ENCODE measurements at regions not wholly inside any gene's neighbourhood (a gene's known extent, or its start where the extent isn't known, plus 50 kb on each side); places are given as distances from the start of the nearest gene placed in this dataset.
"Not testable (repeated sequence)": the region's sequence is repeated elsewhere in the genome, so short reads cannot be mapped to it uniquely, and the experiment has no call there.

DNA sequence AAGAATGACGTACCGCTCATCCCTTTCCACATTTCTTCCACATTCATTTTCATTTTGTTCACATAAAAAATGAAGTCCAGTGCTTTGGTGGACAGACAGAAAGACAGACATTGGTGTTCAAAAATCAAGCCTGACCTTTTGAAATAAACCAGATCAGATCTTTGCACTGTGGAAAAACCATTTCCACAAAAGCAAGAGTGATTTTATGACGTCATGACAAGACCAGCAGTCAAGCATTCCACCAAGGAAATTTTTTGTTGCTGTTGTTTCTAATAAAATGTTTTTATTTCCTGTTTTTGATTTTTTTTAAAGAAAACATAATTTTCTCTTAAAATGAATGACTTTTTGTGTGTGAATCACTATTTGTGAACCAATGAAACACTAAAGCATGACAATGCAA, 350.0 kb downstream of the KCNJ2 start:
- no peak for DNase-seq (ENCODE audit: low spot score)

DNA sequence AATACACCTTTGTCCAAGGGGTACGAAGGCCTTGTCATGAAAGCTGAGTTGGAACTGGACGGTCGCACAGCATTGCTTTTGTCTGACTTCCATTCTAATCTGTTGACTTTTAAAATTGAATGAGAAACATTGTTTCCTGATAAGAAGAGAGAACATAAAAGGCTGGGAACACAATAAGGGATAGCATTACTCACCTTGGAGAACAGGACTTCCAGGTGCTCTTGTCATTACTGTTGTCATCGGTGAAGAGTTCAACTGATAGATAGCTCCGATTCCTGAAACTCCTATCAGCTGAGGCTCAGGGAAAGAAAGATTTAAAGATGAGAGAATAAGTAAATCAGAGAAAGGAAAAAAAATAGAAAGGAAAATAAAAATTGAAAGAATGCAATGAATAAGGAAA, 351.1 kb downstream of the KCNJ2 start:
- no peak for DNase-seq (ENCODE audit: low spot score)

- no peak for DNase-seq (ENCODE audit: low spot score)
Measured at GRCh38 chr17:70520956-70521355, 351.6 kb downstream of the KCNJ2 start.

GRCh38 chr17:70521821-70522256, 352.5 kb downstream of the KCNJ2 start:
- DNase-seq (ENCODE audit: low spot score) = no peak

DNA sequence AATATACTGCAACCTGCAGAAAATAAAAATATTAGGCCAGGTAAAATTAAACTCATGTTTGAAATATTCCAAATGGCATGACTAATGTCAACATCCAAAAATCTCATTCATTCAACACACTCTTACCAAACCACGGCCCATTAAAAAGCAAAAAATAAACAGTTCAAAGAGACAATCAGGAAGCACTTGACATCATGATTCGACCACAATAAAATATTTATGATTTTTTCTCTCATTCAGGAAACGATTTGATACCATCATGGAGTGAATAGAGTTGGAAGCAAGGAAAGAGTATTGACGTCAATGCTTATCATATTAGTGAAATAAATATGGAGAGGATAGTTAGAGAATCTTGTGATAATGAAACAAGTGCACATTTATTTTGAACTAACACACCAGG, 354.1 kb downstream of the KCNJ2 start:
- DNase-seq (ENCODE audit: low spot score) = no peak

GRCh38 chr17:70525035-70525434, 355.7 kb downstream of the KCNJ2 start:
- not testable (repeated sequence) for DNase-seq (ENCODE audit: low spot score)

- no peak for DNase-seq (ENCODE audit: low spot score)
Measured at GRCh38 chr17:70525961-70526360, 356.6 kb downstream of the KCNJ2 start.

GRCh38 chr17:70527364-70527888, 358.1 kb downstream of the KCNJ2 start:
- no peak for DNase-seq (ENCODE audit: low spot score)

DNA sequence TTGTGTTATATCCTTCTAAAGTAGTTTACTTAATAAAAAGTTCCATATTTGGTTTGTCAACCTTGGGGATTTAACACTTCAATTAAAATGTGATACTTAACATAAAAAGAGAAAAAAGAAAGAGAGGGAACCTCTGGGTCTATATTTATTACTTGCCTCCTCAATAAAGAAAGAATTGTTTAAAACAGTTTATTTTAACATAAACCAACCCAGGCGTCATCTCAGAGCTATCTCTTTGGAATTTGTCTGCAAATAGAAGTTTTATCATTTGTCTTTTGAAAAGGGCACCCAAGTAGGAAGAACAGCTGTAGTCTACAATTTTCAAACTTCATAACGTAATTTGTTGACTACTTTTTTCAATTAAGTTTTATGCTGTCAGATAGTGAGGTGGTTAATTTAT, 364.1 kb downstream of the KCNJ2 start:
- no peak for DNase-seq (ENCODE audit: low spot score)

GRCh38 chr17:70535986-70536385, 366.7 kb downstream of the KCNJ2 start:
- DNase-seq (ENCODE audit: low spot score) = no peak

- no peak for DNase-seq (ENCODE audit: low spot score)
Measured at GRCh38 chr17:70539132-70539924, 370.0 kb downstream of the KCNJ2 start.

- DNase-seq (ENCODE audit: low spot score) = no peak
Measured at GRCh38 chr17:70542876-70543275, 373.5 kb downstream of the KCNJ2 start.

DNA sequence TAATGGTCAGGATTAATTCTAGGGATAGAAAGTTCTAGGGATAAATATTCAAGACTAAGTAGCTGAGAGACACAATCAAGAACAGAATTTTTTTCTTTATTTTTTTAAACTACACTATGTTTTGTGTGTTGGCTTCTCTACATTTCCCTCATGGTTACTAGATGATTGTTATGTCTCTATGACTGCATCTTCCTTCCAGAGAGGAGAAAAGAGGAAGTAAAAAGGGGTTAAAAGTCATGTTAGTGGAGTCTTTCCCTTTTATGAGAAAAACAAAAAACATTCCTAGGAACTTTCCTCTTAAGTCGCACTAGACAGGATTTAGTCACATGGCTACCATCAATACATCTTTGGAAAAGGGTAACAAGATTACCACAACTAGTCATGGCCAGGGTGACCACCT, 375.0 kb downstream of the KCNJ2 start:
- no peak for DNase-seq (ENCODE audit: low spot score)

GRCh38 chr17:70552230-70552981, 383.1 kb downstream of the KCNJ2 start:
- DNase-seq (ENCODE audit: low spot score) = peak; percentile 40

- DNase-seq (ENCODE audit: low spot score) = no peak
Measured at GRCh38 chr17:70552982-70553334, 383.6 kb downstream of the KCNJ2 start.

- no peak for DNase-seq (ENCODE audit: low spot score)
Measured at GRCh38 chr17:70555723-70556122, 386.4 kb downstream of the KCNJ2 start.

- no peak for DNase-seq (ENCODE audit: low spot score)
Measured at GRCh38 chr17:70558821-70559220, 389.5 kb downstream of the KCNJ2 start.

DNA sequence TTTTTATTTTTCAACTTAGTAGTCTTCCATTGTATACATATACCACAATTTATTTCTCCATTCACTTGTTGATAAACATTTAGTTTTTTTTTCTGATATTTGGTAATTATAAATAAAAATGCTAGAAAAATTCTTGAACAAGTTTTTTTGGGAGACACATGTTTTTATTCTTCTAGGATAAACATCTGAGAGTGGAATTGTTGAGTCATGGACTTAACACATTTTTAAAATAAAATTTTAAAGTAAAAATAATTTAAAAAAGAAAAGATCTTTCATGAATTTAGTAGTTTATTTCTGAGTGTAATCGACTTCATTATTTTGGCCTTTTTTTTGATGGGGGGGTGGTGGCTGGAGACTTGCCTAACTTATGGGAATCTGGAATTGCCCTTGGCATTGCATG, 391.1 kb downstream of the KCNJ2 start:
- no peak for DNase-seq (ENCODE audit: low spot score)

DNA sequence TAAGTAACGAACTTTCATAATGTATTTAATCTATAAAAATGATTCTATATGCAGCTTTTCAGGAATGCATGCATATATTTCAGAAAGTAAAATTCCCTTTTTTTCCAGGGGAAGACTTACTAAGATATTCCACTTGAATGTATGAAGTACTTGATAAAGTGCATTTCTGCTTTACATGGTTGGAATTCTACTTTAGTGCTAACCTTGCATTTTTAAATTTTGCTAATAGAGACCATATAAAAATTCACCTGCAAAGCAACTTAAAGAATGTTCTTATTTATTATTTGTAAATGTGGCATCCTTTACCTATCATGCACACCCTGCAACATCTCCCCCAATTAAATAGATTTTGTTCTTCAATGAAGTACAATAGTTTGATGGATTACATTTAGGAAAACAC, 392.8 kb downstream of the KCNJ2 start:
- DNase-seq (ENCODE audit: low spot score) = no peak

- no peak for DNase-seq (ENCODE audit: low spot score)
Measured at GRCh38 chr17:70563281-70563820, 394.0 kb downstream of the KCNJ2 start.

DNA sequence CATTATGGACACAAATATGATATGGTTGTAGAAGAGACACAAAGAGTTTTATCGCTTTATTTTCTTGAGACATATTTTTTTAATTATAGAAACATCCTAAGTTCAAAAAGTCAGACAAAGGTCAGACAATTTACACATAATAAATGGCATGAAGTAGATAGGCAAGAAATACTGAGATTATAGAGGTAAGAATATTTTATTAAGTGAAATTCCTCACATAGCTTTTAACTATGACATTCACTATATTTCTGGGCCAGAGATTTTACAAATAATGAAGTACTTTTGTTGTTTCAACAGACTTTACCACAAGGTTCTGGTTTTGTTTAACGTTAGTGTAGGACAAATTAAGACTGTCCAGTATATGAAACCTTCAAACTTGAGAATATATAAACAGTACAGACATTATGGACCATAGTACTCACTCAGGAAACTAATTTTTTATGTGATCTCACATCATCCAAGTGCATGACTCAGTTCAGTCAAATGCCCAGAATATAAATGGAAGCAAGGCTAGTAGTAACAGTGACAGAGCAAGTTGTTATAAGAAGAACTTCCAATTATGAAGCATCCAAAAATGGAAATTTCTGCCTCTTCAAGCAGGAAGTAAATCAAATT, 394.8 kb downstream of the KCNJ2 start:
- DNase-seq (ENCODE audit: low spot score) = no peak

GRCh38 chr17:70569128-70569527, 399.8 kb downstream of the KCNJ2 start:
- DNase-seq (ENCODE audit: low spot score) = no peak

- DNase-seq (ENCODE audit: low spot score) = no peak
Measured at GRCh38 chr17:70577456-70577855, 408.1 kb downstream of the KCNJ2 start.

Data from AG08395 (cell line).